ENCODE measurements at regions not wholly inside any gene's neighbourhood (a gene's known extent, or its start where the extent isn't known, plus 50 kb on each side); places are given as distances from the start of the nearest gene placed in this dataset.

DNA sequence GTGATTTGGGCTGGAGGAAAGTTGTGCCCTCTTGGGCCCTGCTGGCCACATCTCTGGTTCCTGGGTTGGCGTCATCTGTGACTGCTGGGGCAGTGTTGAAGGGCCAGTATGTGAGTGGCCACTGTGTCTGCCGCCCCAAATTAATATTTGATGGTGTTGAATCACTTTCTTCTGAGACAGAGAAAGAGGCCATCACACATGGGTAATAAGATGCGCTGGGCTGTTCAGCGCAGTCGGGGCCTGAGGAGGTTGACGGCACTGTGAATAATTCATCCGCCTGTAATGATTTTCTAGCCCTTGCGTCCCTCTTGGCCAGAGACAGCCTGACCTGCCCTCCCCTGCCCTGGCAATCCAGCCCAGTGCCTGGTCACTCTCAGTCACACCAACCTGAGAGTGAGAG is 56.2 kb upstream of the BEGAIN start:
- no peak overlapping the region for H3K27ac ChIP-seq (replicated peaks)
- DNase-seq (ENCODE audit: low read depth in 1 of 2, low spot score in 1 of 2), result no peak

DNA sequence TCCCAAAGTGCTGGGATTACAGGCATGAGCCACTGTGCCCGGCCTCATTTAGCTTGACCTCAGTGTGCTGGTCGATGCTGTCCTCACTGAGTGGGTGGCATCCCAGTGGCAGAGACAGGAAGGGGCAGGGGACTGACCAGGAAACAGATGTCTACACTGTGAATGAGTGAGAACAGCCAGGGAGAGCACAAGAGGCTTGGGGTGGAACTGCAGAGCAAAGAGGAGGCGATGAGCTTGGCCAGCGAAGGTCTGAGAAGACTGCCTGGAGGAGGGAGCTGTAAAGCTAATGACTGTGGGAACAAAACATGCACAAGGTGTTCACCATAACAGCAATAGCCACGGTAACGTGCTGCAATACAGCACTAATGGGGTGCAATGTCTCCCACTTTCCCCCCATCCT is 57.2 kb upstream of the BEGAIN start:
- TF ChIP-seq GABPA (IDR thresholded peaks at IDR 0.05; ENCODE audit: low read depth) (no peak), SPI1 (IDR thresholded peaks at IDR 0.05; ENCODE audit: borderline replicate concordance, low read depth) (no peak), POLR2AphosphoS5 (IDR thresholded peaks at IDR 0.05; ENCODE audit: low read depth) (no peak)
- TF ChIP-seq, protein P1, sequence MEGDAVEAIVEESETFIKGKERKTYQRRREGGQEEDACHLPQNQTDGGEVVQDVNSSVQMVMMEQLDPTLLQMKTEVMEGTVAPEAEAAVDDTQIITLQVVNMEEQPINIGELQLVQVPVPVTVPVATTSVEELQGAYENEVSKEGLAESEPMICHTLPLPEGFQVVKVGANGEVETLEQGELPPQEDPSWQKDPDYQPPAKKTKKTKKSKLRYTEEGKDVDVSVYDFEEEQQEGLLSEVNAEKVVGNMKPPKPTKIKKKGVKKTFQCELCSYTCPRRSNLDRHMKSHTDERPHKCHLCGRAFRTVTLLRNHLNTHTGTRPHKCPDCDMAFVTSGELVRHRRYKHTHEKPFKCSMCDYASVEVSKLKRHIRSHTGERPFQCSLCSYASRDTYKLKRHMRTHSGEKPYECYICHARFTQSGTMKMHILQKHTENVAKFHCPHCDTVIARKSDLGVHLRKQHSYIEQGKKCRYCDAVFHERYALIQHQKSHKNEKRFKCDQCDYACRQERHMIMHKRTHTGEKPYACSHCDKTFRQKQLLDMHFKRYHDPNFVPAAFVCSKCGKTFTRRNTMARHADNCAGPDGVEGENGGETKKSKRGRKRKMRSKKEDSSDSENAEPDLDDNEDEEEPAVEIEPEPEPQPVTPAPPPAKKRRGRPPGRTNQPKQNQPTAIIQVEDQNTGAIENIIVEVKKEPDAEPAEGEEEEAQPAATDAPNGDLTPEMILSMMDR (IDR thresholded peaks at IDR 0.05; ENCODE audit: insufficient read depth, low read length), result no peak
- TF ChIP-seq, protein P2, sequence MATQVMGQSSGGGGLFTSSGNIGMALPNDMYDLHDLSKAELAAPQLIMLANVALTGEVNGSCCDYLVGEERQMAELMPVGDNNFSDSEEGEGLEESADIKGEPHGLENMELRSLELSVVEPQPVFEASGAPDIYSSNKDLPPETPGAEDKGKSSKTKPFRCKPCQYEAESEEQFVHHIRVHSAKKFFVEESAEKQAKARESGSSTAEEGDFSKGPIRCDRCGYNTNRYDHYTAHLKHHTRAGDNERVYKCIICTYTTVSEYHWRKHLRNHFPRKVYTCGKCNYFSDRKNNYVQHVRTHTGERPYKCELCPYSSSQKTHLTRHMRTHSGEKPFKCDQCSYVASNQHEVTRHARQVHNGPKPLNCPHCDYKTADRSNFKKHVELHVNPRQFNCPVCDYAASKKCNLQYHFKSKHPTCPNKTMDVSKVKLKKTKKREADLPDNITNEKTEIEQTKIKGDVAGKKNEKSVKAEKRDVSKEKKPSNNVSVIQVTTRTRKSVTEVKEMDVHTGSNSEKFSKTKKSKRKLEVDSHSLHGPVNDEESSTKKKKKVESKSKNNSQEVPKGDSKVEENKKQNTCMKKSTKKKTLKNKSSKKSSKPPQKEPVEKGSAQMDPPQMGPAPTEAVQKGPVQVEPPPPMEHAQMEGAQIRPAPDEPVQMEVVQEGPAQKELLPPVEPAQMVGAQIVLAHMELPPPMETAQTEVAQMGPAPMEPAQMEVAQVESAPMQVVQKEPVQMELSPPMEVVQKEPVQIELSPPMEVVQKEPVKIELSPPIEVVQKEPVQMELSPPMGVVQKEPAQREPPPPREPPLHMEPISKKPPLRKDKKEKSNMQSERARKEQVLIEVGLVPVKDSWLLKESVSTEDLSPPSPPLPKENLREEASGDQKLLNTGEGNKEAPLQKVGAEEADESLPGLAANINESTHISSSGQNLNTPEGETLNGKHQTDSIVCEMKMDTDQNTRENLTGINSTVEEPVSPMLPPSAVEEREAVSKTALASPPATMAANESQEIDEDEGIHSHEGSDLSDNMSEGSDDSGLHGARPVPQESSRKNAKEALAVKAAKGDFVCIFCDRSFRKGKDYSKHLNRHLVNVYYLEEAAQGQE (IDR thresholded peaks at IDR 0.05; ENCODE audit: insufficient replicate concordance, low read depth), result no peak
- H3K27me3 ChIP-seq (ENCODE audit: insufficient read depth, poor library complexity, severe bottlenecking), result peaks cover 3% of the 10 kb centered on the region
- no peak overlapping the region for H3K27ac ChIP-seq (replicated peaks)
- H3K4me3 ChIP-seq (replicated peaks; ENCODE audit: insufficient read depth, low read length), result no peak overlapping the region
- no peak for DNase-seq (ENCODE audit: low read depth in 1 of 2, low spot score in 1 of 2)

More for the DNA sequence above, 56.2 kb upstream of the BEGAIN start:
- Histone ChIP-seq H3K4me3 (replicated peaks; ENCODE audit: insufficient read depth, low read length) (no peak overlapping the region), H3K27me3 (ENCODE audit: insufficient read depth, poor library complexity, severe bottlenecking) (peaks cover 3% of the 10 kb centered on the region)
- TF ChIP-seq, protein P1 (IDR thresholded peaks at IDR 0.05; ENCODE audit: insufficient read depth, low read length), result no peak
- TF ChIP-seq POLR2AphosphoS5 (IDR thresholded peaks at IDR 0.05; ENCODE audit: low read depth) (no peak), GABPA (IDR thresholded peaks at IDR 0.05; ENCODE audit: low read depth) (no peak)
- TF ChIP-seq, protein P2 (IDR thresholded peaks at IDR 0.05; ENCODE audit: insufficient replicate concordance, low read depth), result no peak

DNA sequence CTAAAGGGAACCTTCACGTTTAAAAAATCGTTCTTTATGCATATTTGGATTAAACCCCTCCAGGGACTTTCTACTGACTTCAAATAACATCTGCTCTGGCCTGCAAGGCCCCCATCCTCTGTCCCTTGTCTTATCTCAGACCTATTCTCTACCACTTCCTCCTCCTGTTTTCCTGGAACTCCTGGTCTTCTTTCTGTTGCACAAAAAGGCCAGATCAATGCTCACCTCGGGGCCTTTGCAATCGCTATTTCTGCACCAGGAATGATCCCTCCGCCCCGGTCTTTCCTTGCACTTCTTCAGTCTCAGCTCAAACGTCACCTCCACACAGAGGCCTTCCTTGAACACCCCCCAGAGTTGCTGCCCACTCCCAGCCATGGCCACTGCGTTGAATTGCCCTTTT is 57.6 kb upstream of the BEGAIN start:
- Histone ChIP-seq H3K4me3 (replicated peaks; ENCODE audit: insufficient read depth, low read length) (no peak overlapping the region), H3K27me3 (ENCODE audit: insufficient read depth, poor library complexity, severe bottlenecking) (peaks cover 3% of the 10 kb centered on the region), H3K27ac (replicated peaks) (no peak overlapping the region)
- DNase-seq (ENCODE audit: low read depth in 1 of 2, low spot score in 1 of 2), result no peak
- TF ChIP-seq SPI1 (IDR thresholded peaks at IDR 0.05; ENCODE audit: borderline replicate concordance, low read depth), result peak; percentile 37; the same call in 1 of the 2 replicates
- TF ChIP-seq, protein P1 (IDR thresholded peaks at IDR 0.05; ENCODE audit: insufficient read depth, low read length), result no peak

DNA sequence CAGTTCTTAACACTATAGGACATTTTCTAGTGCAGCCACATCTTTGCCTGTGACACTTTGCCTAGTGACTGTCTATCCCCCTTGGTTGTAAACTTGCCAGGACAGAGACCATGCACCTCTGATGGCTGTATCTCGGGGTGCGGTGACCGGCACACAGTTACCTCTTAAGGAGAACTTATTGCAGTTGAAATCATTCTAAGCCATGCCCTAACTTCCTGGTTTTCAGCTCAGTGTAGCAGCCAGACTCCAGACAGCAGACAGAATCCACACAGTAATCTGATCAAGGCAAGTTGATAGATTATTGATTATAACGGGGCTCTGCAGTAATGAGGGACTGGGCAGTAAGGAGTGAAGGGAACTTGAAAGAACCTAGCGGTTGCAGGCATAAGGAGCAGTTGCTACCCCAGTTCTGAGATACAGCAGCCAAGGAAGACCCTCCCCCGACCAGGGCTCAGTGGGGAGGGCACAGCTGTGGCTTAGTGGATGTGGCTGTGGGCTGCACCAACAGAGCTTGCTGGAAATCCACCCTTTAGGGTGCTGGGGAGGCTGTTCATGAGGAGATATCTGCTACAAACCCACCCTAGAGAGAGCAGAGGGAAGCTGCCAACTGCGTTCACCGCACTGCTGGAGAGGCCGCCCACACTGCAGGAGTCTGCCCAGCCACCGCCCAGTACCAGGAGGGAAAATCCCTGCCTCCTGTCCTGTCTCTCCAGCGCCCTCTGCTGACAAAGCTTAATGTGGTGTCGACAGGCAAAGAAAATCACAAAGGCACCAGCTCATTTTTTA is 58.2 kb upstream of the BEGAIN start:
- peak; percentile 61 to 93 for DNase-seq (ENCODE audit: low read depth in 1 of 2, low spot score in 1 of 2)
- H3K4me3 ChIP-seq (replicated peaks; ENCODE audit: insufficient read depth, low read length), result no peak overlapping the region
- no peak overlapping the region for H3K27ac ChIP-seq (replicated peaks)

More for the DNA sequence above, 58.2 kb upstream of the BEGAIN start:
- TF ChIP-seq, protein P2 (IDR thresholded peaks at IDR 0.05; ENCODE audit: insufficient replicate concordance, low read depth), result no peak
- TF ChIP-seq, protein P1 (IDR thresholded peaks at IDR 0.05; ENCODE audit: insufficient read depth, low read length), result peak; percentile 66
- peaks cover 3% of the 10 kb centered on the region for H3K27me3 ChIP-seq (ENCODE audit: insufficient read depth, poor library complexity, severe bottlenecking)
